CD4-positive, alpha-beta T cell (primary cell): ENCODE measurements at regions not wholly inside any gene's neighbourhood (a gene's known extent, or its start where the extent isn't known, plus 50 kb on each side); places are given as distances from the start of the nearest gene placed in this dataset.

Experiments used
- ATAC-seq: fragments of 200-7000 bp; cut with Tn5 transposase; one replicate; pipeline ENCODE4 v1.10.0; 2022; ENCODE audit warnings: mild to moderate bottlenecking; ENCODE audit not compliant: poor library complexity
- CTCF ChIA-PET: fragments of 350-600 bp; sonication (Branson Sonifier 250); formaldehyde crosslinking; loops from one replicate; lab custom pipeline; 2021; ENCODE audit warnings: antibody characterized with exemption, inconsistent platforms; lab: Charles Lee
- POLR2A ChIA-PET: fragments of 350-600 bp; sonication (Branson Sonifier 250); formaldehyde crosslinking; loops from one replicate; lab custom pipeline; 2021; ENCODE audit warnings: antibody characterized with exemption, inconsistent platforms; lab: Charles Lee
- DNase-seq, 14 experiments: peaks; one replicate each; pipeline ENCODE4 v3.0.0-alpha.2; 2013 to 2020; ENCODE audit warnings: mixed read lengths in 2 of 14
- H3K27ac ChIP-seq, 2 donors: one replicate each; pipeline versions ENCODE4 v1.5.1 to v1.7.0; 2013; ENCODE audit warnings: low read length in 2 of 2, low read depth in 1 of 2, mild to moderate bottlenecking in 1 of 2
- H3K27me3 ChIP-seq, 2 experiments: 1 replicate in 1 of 2; 2 replicates in 1 of 2; pipeline versions ENCODE4 v1.6.1 to v1.7.0; 2013; ENCODE audit warnings: low read length in 2 of 2, control low read depth in 1 of 2, mild to moderate bottlenecking in 1 of 2, moderate library complexity in 1 of 2; ENCODE audit not compliant: insufficient read depth in 2 of 2, control insufficient read depth in 1 of 2
- H3K36me3 ChIP-seq: one replicate; pipeline ENCODE4 v1.6.1; 2013; ENCODE audit warnings: low read length, control low read depth; ENCODE audit not compliant: insufficient read depth
- H3K4me1 ChIP-seq: one replicate; pipeline ENCODE4 v1.6.1; 2013; ENCODE audit warnings: low read length, control low read depth; ENCODE audit not compliant: insufficient read depth
- H3K4me3 ChIP-seq: one replicate; pipeline ENCODE4 v1.5.1; 2013; ENCODE audit warnings: mild to moderate bottlenecking, low read length, moderate library complexity
- H3K9me3 ChIP-seq, 2 experiments: 1 replicate in 1 of 2; 2 replicates in 1 of 2; pipeline versions ENCODE4 v1.6.1 to v1.7.0; 2013; ENCODE audit warnings: low read length in 2 of 2, mild to moderate bottlenecking in 2 of 2, control low read depth in 1 of 2, moderate library complexity in 1 of 2; ENCODE audit not compliant: control insufficient read depth in 1 of 2, insufficient read depth in 1 of 2
- H3K27ac Mint-ChIP-seq: one replicate; pipeline ENCODE4 v1.8.0; 2020; ENCODE audit warnings: mixed read lengths
- H3K27me3 Mint-ChIP-seq: one replicate; pipeline ENCODE4 v1.8.0; 2021; ENCODE audit warnings: mixed read lengths
- H3K36me3 Mint-ChIP-seq: one replicate; pipeline ENCODE4 v1.8.0; 2021; ENCODE audit warnings: low read depth, mixed read lengths
- H3K4me1 Mint-ChIP-seq: one replicate; pipeline ENCODE4 v1.8.0; 2021; ENCODE audit warnings: low read depth, mixed read lengths
- H3K4me3 Mint-ChIP-seq: one replicate; pipeline ENCODE4 v1.8.0; 2020; ENCODE audit warnings: mild to moderate bottlenecking, mixed read lengths
- H3K9me3 Mint-ChIP-seq: one replicate; pipeline ENCODE4 v1.8.0; 2020; ENCODE audit warnings: mixed read lengths
- intact Hi-C, 2 experiments: fragments of 100-400 bp; cut with DNase I in 1 of 2; cut with micrococcal nuclease in 1 of 2; formaldehyde crosslinking; loops; one replicate each; pipeline versions ENCODE4 v1.15.1 to v1.9.0; 2023 to 2025; cut with DNase I, micrococcal nuclease
- TF ChIP-seq, protein P1 (sequence below): fragments of 200-600 bp; IDR thresholded peaks from one replicate; pipeline ENCODE4 v1.8.0; 2022; ENCODE audit warnings: antibody characterized with exemption, mild to moderate bottlenecking

DNA sequence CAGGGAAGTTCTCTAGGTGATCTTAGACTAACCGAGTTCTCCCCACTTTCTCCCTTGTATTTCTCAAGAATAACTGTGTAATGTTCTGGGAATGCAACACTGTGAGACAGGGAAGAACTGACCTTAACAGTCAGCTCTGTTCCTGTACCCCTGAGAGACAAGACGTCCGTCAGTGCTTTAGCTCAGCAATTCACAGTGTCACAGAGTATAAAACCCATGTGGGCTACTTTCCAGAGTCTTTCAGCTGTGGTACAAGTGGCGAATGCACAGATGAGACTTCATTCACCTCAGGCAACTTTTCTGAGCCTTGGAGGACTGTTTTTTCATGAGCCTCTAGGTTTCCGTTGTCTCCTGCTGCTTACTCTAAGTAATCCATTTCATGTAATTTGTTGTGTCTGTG, 458.8 kb downstream of the SPATA31D1 start:
- Mint-ChIP-seq H3K4me3 (no peak overlapping the region), H3K27ac (no peak overlapping the region), H3K27me3 (no peaks in the 10 kb centered on the region), H3K36me3 (no peaks in the 10 kb centered on the region), H3K9me3 (peaks cover 19% of the 10 kb centered on the region), H3K4me1 (no peaks in the 10 kb centered on the region)
- Histone ChIP-seq H3K4me3 (no peak overlapping the region), H3K27ac (no peak overlapping the region), H3K36me3 (no peaks in the 10 kb centered on the region), H3K9me3 (peaks cover 4 to 19% of the 10 kb centered on the region in 2 experiments), H3K27me3 (no peaks in the 10 kb centered on the region), H3K4me1 (no peaks in the 10 kb centered on the region)
- ChIA-PET POLR2A (no interaction called here), CTCF (no interaction called here)
- DNase-seq (no peak), ATAC-seq (no peak)
- intact Hi-C loops, result no loop called here
- TF ChIP-seq, protein P1, sequence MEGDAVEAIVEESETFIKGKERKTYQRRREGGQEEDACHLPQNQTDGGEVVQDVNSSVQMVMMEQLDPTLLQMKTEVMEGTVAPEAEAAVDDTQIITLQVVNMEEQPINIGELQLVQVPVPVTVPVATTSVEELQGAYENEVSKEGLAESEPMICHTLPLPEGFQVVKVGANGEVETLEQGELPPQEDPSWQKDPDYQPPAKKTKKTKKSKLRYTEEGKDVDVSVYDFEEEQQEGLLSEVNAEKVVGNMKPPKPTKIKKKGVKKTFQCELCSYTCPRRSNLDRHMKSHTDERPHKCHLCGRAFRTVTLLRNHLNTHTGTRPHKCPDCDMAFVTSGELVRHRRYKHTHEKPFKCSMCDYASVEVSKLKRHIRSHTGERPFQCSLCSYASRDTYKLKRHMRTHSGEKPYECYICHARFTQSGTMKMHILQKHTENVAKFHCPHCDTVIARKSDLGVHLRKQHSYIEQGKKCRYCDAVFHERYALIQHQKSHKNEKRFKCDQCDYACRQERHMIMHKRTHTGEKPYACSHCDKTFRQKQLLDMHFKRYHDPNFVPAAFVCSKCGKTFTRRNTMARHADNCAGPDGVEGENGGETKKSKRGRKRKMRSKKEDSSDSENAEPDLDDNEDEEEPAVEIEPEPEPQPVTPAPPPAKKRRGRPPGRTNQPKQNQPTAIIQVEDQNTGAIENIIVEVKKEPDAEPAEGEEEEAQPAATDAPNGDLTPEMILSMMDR, result no peak

DNA sequence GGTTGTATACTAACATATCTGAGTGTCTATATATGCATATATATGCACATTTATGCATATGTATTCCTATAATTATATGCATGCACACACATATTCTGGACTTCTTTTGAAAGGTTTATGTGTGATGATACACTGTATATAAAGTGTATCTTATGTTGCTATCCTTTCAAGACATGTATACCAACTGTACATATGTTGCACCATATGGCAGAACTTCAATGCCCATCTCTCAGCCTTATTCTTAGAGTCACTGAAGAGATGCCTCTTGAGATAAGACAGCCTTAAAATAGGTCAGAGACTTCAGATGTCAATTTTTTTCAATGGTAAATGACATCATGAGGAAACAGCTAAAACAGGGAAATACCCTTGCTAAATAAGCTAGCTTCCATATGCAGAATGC, 461.4 kb downstream of the SPATA31D1 start:
- H3K27me3 ChIP-seq, result no peaks in the 10 kb centered on the region
- H3K4me1 ChIP-seq, result no peaks in the 10 kb centered on the region
- Mint-ChIP-seq H3K27ac (no peak overlapping the region), H3K4me3 (no peak overlapping the region), H3K36me3 (no peaks in the 10 kb centered on the region), H3K9me3 (peaks cover 13% of the 10 kb centered on the region), H3K27me3 (no peaks in the 10 kb centered on the region), H3K4me1 (no peaks in the 10 kb centered on the region)
- no peak overlapping the region for H3K27ac ChIP-seq
- ChIA-PET POLR2A (no interaction called here), CTCF (no interaction called here)
- intact Hi-C loops, result no loop called here
- TF ChIP-seq, protein P1, result no peak
- H3K9me3 ChIP-seq, result peaks cover 4 to 23% of the 10 kb centered on the region in 2 experiments
- DNase-seq, result no peak
- no peaks in the 10 kb centered on the region for H3K36me3 ChIP-seq
- no peak overlapping the region for H3K4me3 ChIP-seq
- no peak for ATAC-seq

DNA sequence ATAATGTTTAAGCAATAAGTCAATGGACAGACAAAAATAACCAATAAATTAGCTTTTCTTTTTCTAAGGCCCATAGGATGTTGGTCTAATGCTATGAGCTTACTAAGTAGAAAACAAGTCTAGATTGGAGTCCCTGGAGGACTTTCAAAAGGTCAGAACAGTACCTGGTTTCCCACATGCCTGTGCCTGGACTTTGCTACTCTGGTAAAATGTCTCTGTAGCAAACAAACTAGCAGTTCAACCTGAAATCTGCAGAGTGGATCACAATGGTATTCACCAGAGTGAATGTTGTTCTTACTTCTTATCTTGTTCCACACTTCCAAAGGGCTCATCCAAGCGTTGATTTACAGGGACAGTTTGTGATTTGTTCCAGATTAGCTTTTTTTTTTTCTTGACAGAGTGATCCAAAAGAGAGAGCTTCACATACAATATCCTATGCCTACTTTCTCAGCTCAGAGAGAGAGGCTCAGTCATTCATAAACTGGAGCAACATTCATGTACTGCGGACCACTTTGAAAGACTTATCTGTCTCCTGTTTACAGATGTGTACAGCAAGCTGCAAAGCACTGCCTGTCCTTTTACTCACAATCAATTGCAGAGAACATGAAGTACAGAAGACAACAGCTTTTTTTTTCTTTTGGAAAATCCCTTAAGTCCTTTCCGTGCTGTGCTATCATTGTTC, 466.1 kb downstream of the SPATA31D1 start:
- H3K27me3 Mint-ChIP-seq, result no peaks in the 10 kb centered on the region
- intact Hi-C loops, result no loop called here
- H3K36me3 ChIP-seq, result no peaks in the 10 kb centered on the region
- peaks cover 8% of the 10 kb centered on the region for H3K9me3 Mint-ChIP-seq
- POLR2A ChIA-PET, result no interaction called here
- TF ChIP-seq, protein P1, result no peak
- no peak for DNase-seq
- H3K27me3 ChIP-seq, result no peaks in the 10 kb centered on the region
- H3K36me3 Mint-ChIP-seq, result no peaks in the 10 kb centered on the region
- no peak overlapping the region for H3K27ac ChIP-seq
- no peaks in the 10 kb centered on the region for H3K4me1 ChIP-seq
- no peak overlapping the region for H3K4me3 ChIP-seq
- H3K4me1 Mint-ChIP-seq, result no peaks in the 10 kb centered on the region
- H3K9me3 ChIP-seq, result peaks cover 5 to 8% of the 10 kb centered on the region in 2 experiments
- CTCF ChIA-PET, result no interaction called here
- H3K27ac Mint-ChIP-seq, result no peak overlapping the region
- H3K4me3 Mint-ChIP-seq, result no peak overlapping the region
- ATAC-seq, result no peak
